Uterus (tissue), 3 donors: ENCODE measurements at regions not wholly inside any gene's neighbourhood (a gene's known extent, or its start where the extent isn't known, plus 50 kb on each side); places are given as distances from the start of the nearest gene placed in this dataset.
A peak's percentile ranks its signal among the peaks of the same experiment; 100 is the strongest.

Experiments
- DNase-seq, 2 donors: peaks; one replicate each; pipeline ENCODE4 v3.0.0-alpha.2; 2019 to 2020
- H3K27ac ChIP-seq, 2 donors: fragments of 200-600 bp; sonication (generic); 1 replicate in 1 of 2; 2 replicates in 1 of 2; pipeline ENCODE4 v1.5.1; 2016 to 2018
- H3K27me3 ChIP-seq, 2 donors: fragments of 200-600 bp; sonication (generic); one replicate each; pipeline ENCODE4 v1.5.1; 2018 to 2019; ENCODE audit warnings: control low read depth in 1 of 2
- H3K36me3 ChIP-seq, 2 donors: fragments of 200-600 bp; sonication (generic); one replicate each; pipeline ENCODE4 v1.5.1; 2019; ENCODE audit warnings: control low read depth in 1 of 2
- H3K4me1 ChIP-seq, 2 donors: fragments of 200-600 bp; sonication (generic); one replicate each; pipeline ENCODE4 v1.5.1; 2018 to 2019; ENCODE audit warnings: control low read depth in 1 of 2
- H3K4me3 ChIP-seq, 2 donors: fragments of 200-600 bp; sonication (generic); 1 replicate in 1 of 2; 2 replicates in 1 of 2; pipeline ENCODE4 v1.5.1; 2018 to 2019; ENCODE audit warnings: mild to moderate bottlenecking in 1 of 2
- H3K9me3 ChIP-seq, 2 donors: fragments of 200-600 bp; sonication (generic); one replicate each; pipeline ENCODE4 v1.5.1; 2019; ENCODE audit warnings: control low read depth in 1 of 2
- POLR2A ChIP-seq, 2 donors: fragments of 450-650 bp; IDR thresholded peaks; one replicate each; pipeline ENCODE4 v1.6.1; 2016; ENCODE audit warnings: antibody characterized with exemption in 2 of 2, mild to moderate bottlenecking in 1 of 2, moderate library complexity in 1 of 2
- intact Hi-C: fragments of 100-400 bp; cut with DNase I; formaldehyde crosslinking; loops from one replicate; pipeline ENCODE4 v1.15.1; 2023; ENCODE audit warnings: low total_unique reads
- TF ChIP-seq, protein P1 (sequence below), 4 experiments: fragments of 200-600 bp in 2 of 4; fragments of 450-650 bp in 2 of 4; sonication (generic) in 2 of 4; IDR thresholded peaks; one replicate each; pipeline ENCODE4 v1.5.1; 2016 to 2019; ENCODE audit warnings: antibody characterized with exemption in 4 of 4, mild to moderate bottlenecking in 2 of 4, moderate library complexity in 1 of 4
- donor health status: DM: yes; HTN: yes; CAD: no.

GRCh38 chr18:22486667-22487066 is 69.0 kb upstream of the CTAGE1 start:
- no peak overlapping the region for H3K4me3 ChIP-seq
- no peak overlapping the region for H3K27ac ChIP-seq
- H3K27me3 ChIP-seq: no peaks in the 10 kb centered on the region
- no peaks in the 10 kb centered on the region for H3K9me3 ChIP-seq
- TF ChIP-seq POLR2A (IDR thresholded peaks at IDR 0.05): no peak
- TF ChIP-seq, protein P1, sequence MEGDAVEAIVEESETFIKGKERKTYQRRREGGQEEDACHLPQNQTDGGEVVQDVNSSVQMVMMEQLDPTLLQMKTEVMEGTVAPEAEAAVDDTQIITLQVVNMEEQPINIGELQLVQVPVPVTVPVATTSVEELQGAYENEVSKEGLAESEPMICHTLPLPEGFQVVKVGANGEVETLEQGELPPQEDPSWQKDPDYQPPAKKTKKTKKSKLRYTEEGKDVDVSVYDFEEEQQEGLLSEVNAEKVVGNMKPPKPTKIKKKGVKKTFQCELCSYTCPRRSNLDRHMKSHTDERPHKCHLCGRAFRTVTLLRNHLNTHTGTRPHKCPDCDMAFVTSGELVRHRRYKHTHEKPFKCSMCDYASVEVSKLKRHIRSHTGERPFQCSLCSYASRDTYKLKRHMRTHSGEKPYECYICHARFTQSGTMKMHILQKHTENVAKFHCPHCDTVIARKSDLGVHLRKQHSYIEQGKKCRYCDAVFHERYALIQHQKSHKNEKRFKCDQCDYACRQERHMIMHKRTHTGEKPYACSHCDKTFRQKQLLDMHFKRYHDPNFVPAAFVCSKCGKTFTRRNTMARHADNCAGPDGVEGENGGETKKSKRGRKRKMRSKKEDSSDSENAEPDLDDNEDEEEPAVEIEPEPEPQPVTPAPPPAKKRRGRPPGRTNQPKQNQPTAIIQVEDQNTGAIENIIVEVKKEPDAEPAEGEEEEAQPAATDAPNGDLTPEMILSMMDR (IDR thresholded peaks at IDR 0.05): no peak
- DNase-seq: no peak
- H3K4me1 ChIP-seq: no peaks in the 10 kb centered on the region
- intact Hi-C loops: no loop called here
- H3K36me3 ChIP-seq: no peaks in the 10 kb centered on the region

DNA sequence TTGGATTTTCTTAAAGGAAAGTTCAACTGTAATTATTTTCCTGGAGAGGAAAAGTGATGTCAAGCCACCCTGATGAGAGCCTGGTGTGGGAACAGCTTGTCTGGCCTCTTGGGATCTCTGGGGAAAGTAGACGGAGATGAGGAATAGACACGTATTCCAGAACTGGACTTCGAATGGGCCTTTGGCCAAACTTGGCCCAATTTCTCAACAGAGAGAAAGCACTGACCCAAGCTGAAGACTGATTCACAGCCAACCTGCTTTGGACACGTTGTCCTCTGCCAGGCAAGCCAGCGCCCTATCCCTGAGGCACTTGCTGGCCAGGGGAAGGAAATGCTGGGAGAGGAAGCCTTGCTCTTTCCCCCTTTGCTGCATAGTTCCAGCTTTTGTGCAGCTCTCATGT is 70.8 kb upstream of the CTAGE1 start:
- Histone ChIP-seq H3K4me3 (no peak overlapping the region), H3K27ac (no peak overlapping the region), H3K4me1 (peaks cover 0 to 1% of the 10 kb centered on the region in 2 donors), H3K27me3 (no peaks in the 10 kb centered on the region), H3K36me3 (no peaks in the 10 kb centered on the region), H3K9me3 (no peaks in the 10 kb centered on the region)
- intact Hi-C loops: no loop called here
- TF ChIP-seq, protein P1 (IDR thresholded peaks at IDR 0.05): no peak
- TF ChIP-seq POLR2A (IDR thresholded peaks at IDR 0.05): no peak
- peak in 1 of 2 donors; percentile 48 for DNase-seq

DNA sequence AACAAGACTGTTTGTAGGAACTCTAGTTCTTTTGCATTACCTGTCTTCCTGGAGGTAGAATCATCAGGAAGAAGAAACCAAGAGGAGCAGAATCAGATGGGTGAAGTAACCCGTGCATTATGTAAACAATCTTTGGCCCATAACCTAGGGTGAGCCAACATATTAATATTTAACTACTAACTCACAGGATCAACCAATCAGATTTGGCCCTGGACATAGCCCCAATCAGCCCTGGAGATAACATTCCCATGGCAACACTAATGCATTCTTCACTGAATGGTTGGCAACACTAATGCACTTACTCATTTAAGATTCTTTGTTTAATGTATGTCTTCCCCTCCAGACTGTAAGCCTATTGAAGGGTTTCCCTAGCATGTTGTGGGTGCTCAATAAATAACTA is 72.0 kb upstream of the CTAGE1 start:
- DNase-seq: no peak
- Histone ChIP-seq H3K27me3 (no peaks in the 10 kb centered on the region), H3K4me1 (peaks cover 0 to 8% of the 10 kb centered on the region in 2 donors), H3K36me3 (no peaks in the 10 kb centered on the region), H3K4me3 (no peak overlapping the region), H3K9me3 (no peaks in the 10 kb centered on the region), H3K27ac (no peak overlapping the region)
- intact Hi-C loops: no loop called here
- TF ChIP-seq, protein P1 (IDR thresholded peaks at IDR 0.05): no peak
- no peak for TF ChIP-seq POLR2A (IDR thresholded peaks at IDR 0.05)

- no peak overlapping the region for H3K27ac ChIP-seq
- intact Hi-C loops: no loop called here
These were observed 72.7 kb upstream of the CTAGE1 start for GRCh38 chr18:22490429-22490846.

DNA sequence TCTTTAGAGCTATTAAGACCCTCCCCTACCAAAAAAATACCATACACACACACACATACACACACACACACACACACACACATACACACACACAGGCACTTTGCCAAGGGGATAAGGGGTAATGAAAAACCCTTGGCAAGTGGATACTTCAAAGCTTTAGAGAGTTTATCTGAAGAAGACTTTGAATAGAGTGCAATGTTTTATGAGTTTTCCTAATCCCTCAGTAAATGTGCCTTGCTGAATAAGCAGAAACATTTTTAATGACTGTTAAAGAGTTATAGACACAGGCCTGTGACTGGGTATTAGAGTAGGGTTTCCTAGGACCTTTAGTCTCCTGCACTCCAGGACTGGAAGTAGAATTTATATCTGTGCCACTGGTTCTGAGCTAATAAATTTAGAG is 75.5 kb upstream of the CTAGE1 start:
- DNase-seq: no peak
- intact Hi-C loops: no loop called here
- Histone ChIP-seq H3K4me3 (no peak overlapping the region), H3K27ac (peak overlapping the region; percentile 53 to 70), H3K4me1 (peaks cover 0 to 8% of the 10 kb centered on the region in 2 donors), H3K36me3 (no peaks in the 10 kb centered on the region), H3K27me3 (no peaks in the 10 kb centered on the region), H3K9me3 (no peaks in the 10 kb centered on the region)
- TF ChIP-seq POLR2A (IDR thresholded peaks at IDR 0.05): no peak
- TF ChIP-seq, protein P1 (IDR thresholded peaks at IDR 0.05): no peak

More at GRCh38 chr18:22490429-22490846, 72.7 kb upstream of the CTAGE1 start:
- no peaks in the 10 kb centered on the region for H3K36me3 ChIP-seq
- peaks cover 0 to 8% of the 10 kb centered on the region in 2 donors for H3K4me1 ChIP-seq
- DNase-seq: no peak
- no peak overlapping the region for H3K4me3 ChIP-seq
- TF ChIP-seq, protein P1 (IDR thresholded peaks at IDR 0.05): no peak
- no peak for TF ChIP-seq POLR2A (IDR thresholded peaks at IDR 0.05)
- H3K27me3 ChIP-seq: no peaks in the 10 kb centered on the region
- H3K9me3 ChIP-seq: no peaks in the 10 kb centered on the region
